ENCODE measurements at regions not wholly inside any gene's neighbourhood (a gene's known extent, or its start where the extent isn't known, plus 50 kb on each side); places are given as distances from the start of the nearest gene placed in this dataset.

DNA sequence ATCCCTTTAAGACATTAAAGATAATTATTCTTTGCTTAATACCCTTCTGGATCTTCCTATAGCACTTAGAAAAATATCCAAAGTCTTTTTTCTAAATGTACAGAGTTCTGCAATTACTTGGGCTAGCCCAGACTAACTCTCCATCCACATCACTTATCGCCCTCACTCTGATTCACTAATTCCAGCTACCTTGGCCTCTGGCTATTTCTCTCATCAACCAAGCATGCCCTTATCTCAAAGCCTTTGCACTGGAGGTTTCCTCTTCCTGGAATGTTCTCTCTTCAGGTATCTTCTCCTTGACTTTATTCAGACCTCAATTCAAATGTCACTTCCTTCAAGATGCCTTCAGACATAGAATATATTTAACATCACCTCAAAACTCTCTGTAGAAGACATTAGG is 345.1 kb upstream of the SMIM31 start:
- TF ChIP-seq, protein P1, sequence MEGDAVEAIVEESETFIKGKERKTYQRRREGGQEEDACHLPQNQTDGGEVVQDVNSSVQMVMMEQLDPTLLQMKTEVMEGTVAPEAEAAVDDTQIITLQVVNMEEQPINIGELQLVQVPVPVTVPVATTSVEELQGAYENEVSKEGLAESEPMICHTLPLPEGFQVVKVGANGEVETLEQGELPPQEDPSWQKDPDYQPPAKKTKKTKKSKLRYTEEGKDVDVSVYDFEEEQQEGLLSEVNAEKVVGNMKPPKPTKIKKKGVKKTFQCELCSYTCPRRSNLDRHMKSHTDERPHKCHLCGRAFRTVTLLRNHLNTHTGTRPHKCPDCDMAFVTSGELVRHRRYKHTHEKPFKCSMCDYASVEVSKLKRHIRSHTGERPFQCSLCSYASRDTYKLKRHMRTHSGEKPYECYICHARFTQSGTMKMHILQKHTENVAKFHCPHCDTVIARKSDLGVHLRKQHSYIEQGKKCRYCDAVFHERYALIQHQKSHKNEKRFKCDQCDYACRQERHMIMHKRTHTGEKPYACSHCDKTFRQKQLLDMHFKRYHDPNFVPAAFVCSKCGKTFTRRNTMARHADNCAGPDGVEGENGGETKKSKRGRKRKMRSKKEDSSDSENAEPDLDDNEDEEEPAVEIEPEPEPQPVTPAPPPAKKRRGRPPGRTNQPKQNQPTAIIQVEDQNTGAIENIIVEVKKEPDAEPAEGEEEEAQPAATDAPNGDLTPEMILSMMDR (IDR thresholded peaks at IDR 0.05; ENCODE audit: extremely low read depth, missing control alignments), result no peak
- DNase-seq (ENCODE audit: low spot score), result no peak

DNA sequence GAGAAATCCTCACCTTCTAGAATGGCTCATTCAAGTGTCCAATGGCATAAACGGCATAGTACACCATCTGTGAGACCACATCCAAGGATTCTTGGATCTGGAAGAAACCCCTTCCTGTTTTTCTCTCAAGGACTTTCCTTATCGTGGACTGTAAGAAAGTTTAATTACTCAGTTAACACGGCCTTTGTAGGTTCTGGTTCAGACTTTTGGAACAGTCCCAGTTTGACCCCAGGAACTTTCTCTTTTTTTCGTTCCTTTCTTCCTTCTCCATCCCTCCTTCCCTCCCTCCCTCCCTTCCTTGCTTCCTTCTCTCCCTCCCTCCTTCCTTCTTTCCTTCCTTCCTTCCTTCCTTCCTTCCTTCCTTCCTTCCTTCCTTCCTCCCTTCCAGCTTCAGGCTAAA is 343.5 kb upstream of the SMIM31 start:
- no peak for DNase-seq (ENCODE audit: low spot score)
- TF ChIP-seq, protein P1 (IDR thresholded peaks at IDR 0.05; ENCODE audit: extremely low read depth, missing control alignments), result no peak

DNA sequence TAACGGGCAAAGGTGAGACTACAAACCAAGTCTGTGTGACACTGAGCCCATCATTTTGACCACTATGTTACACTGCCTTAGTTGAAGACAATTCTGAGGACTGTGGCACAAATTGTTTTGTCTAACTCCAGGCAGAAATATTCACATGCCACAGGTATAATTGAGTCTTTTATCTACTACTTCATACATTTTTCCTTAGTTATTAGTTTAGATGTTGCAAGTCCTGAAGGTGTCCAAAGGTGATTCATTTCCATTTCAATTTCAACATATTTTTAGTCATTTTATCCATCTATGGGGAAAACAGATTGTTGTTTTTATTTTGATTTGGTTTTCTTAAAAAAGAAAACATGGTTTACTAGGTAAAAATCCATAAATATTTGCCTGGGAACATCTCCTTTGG is 341.7 kb upstream of the SMIM31 start:
- DNase-seq (ENCODE audit: low spot score), result no peak
- TF ChIP-seq, protein P1 (IDR thresholded peaks at IDR 0.05; ENCODE audit: extremely low read depth, missing control alignments), result no peak

DNA sequence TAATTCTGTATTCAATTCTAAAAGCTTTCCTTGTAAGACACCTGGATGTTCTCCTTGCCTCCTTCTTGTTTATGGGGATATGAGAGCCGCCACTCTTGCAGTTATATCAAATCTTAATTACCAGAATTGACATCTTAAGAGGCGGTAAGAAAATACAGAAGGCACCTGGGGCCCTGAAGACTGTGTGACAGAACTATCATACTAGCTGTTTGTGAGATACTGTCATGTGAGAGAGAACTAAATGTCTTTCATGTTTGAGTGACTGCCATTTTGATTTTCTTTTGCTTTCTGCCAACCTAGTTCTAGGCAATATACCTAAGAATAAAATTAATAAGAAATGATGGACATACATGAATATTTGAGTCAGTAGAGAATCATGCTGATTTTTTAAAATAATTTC is 340.2 kb upstream of the SMIM31 start:
- TF ChIP-seq, protein P1 (IDR thresholded peaks at IDR 0.05; ENCODE audit: extremely low read depth, missing control alignments), result no peak
- no peak for DNase-seq (ENCODE audit: low spot score)

DNA sequence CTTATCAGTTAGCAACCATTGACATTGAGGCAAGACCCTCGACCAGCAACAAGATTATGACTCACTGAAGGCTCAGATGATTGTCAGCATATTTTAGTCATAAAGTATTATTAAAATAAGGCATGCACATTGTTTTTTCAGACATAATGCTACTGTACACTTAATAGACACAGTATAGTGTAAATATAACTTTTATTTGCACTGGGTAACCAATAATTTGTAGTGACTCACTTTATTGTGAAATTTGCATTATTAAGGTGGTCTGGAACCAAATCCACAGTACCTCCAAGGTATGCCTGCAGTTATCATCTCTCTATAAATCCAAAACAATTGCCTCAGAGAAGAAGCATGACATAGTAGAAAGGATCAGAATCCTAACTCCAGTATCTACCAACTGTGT is 330.1 kb upstream of the SMIM31 start:
- TF ChIP-seq, protein P1 (IDR thresholded peaks at IDR 0.05; ENCODE audit: extremely low read depth, missing control alignments), result no peak
- DNase-seq (ENCODE audit: low spot score), result no peak

DNA sequence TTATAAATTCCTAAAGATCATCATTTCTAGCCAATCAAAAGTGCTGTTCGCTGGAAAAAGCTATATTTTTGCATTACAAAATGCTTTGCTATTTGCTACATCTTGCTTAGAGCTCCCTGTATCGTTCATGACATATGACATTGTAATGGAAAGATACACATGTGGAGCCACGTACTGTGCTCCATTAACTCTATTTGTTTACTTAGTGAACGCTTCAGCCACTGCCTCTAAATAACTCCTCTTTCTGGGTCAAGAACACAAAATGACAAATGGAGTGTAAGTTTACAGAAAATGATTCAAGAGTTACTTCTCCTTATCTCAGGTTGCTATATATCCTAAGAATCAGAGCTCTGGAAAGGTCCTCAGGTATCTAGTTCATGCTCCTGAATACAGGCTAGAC is 329.1 kb upstream of the SMIM31 start:
- TF ChIP-seq, protein P1 (IDR thresholded peaks at IDR 0.05; ENCODE audit: extremely low read depth, missing control alignments), result no peak
- no peak for DNase-seq (ENCODE audit: low spot score)

DNA sequence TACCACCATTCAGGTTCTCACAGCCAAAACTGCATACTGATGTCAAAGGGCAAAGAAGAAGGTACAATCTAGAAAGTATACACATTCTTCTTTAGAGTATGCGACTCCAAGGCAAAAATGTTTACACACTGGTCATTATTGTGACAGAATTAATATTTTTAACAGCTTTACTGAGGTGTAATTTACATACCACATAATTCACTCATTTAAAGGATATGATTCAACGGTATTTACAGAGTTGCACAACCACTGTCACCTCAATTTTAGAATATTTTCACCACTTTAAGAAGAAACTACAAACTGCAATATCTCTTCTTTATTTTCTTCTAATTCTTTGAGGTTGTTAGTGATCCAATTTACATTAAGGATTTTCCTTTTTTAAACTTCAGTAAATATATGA is 325.4 kb upstream of the SMIM31 start:
- TF ChIP-seq, protein P1 (IDR thresholded peaks at IDR 0.05; ENCODE audit: extremely low read depth, missing control alignments), result no peak
- no peak for DNase-seq (ENCODE audit: low spot score)
